Smooth muscle cell (in vitro differentiated cells): ENCODE measurements at regions not wholly inside any gene's neighbourhood (a gene's known extent, or its start where the extent isn't known, plus 50 kb on each side); places are given as distances from the start of the nearest gene placed in this dataset.

ENCODE experiments used
- DNase-seq: peaks from one replicate; lab custom pipeline; 2025; ENCODE audit not compliant: unreplicated experiment; lab: John Stamatoyannopoulos, UW
- H2AFZ ChIP-seq: fragments of 200-600 bp; sonication (generic); 2 replicates; pipeline ENCODE4 v1.6.0; 2016; ENCODE audit warnings: antibody characterized with exemption, low read depth, mild to moderate bottlenecking
- H3F3A ChIP-seq: fragments of 200-600 bp; sonication (generic); 2 replicates; pipeline ENCODE4 v1.6.0; 2017; ENCODE audit warnings: antibody characterized with exemption, low read depth
- H3K27ac ChIP-seq: fragments of 200-600 bp; sonication (generic); 2 replicates; pipeline ENCODE4 v1.5.1; 2016; ENCODE audit warnings: low read depth, mild to moderate bottlenecking
- H3K27me3 ChIP-seq: fragments of 200-600 bp; sonication (generic); 2 replicates; pipeline ENCODE4 v1.6.1; 2016; ENCODE audit warnings: low read depth, mild to moderate bottlenecking
- H3K36me3 ChIP-seq: fragments of 200-600 bp; sonication (generic); 2 replicates; pipeline ENCODE4 v1.5.1; 2016; ENCODE audit warnings: low read depth
- H3K4me1 ChIP-seq: fragments of 200-600 bp; sonication (generic); 2 replicates; pipeline ENCODE4 v1.5.1; 2016; ENCODE audit warnings: low read depth
- H3K4me2 ChIP-seq: fragments of 200-600 bp; sonication (generic); 2 replicates; pipeline ENCODE4 v1.6.0; 2016; ENCODE audit warnings: mild to moderate bottlenecking
- H3K4me3 ChIP-seq: fragments of 200-600 bp; sonication (generic); 2 replicates; pipeline ENCODE4 v1.5.1; 2016; ENCODE audit warnings: mild to moderate bottlenecking
- H3K79me2 ChIP-seq: fragments of 200-600 bp; sonication (generic); 2 replicates; pipeline ENCODE4 v1.6.0; 2016; ENCODE audit warnings: low read depth, mild to moderate bottlenecking
- H3K9ac ChIP-seq: fragments of 200-600 bp; sonication (generic); 2 replicates; pipeline ENCODE4 v1.6.0; 2016; ENCODE audit warnings: low read depth
- H3K9me3 ChIP-seq: fragments of 200-600 bp; sonication (generic); replicated peaks from 2 replicates; pipeline ENCODE4 v1.5.1; 2016; ENCODE audit warnings: low read depth
- H4K20me1 ChIP-seq: fragments of 200-600 bp; sonication (generic); 2 replicates; pipeline ENCODE4 v1.6.0; 2016; ENCODE audit warnings: low read depth
- CTCF ChIP-seq: fragments of 200-600 bp; sonication (generic); IDR thresholded peaks from 2 replicates; pipeline ENCODE4 v1.5.1; 2017; ENCODE audit warnings: borderline replicate concordance, mild to moderate bottlenecking, antibody characterized with exemption; ENCODE audit not compliant: insufficient read depth, poor library complexity, severe bottlenecking
- WGBS: methylation state at CpG from one replicate; pipeline ENCODE4 v1.1.7; 2016; ENCODE audit warnings: low lambda C conversion rate; 5-methylcytosine and 5-hydroxymethylcytosine counted together

- Histone ChIP-seq H3K9ac (no peak overlapping the region), H3K4me1 (no peaks in the 10 kb centered on the region), H3K79me2 (no peaks in the 10 kb centered on the region), H3K4me2 (no peak overlapping the region), H3K36me3 (no peaks in the 10 kb centered on the region), H4K20me1 (no peaks in the 10 kb centered on the region), H2AFZ (no peak overlapping the region), H3K27ac (no peak overlapping the region), H3K9me3 (no peaks in the 10 kb centered on the region), H3K4me3 (no peak overlapping the region), H3F3A (no peaks in the 10 kb centered on the region), H3K27me3 (no peaks in the 10 kb centered on the region)
- no peak for TF ChIP-seq CTCF
- 84% methylated on average over 4 of the region's 4 CpGs for WGBS
- DNase-seq: no peak
Observed at GRCh38 chr7:68406480-68406879, 1191.8 kb upstream of the AUTS2 start.

GRCh38 chr7:68407460-68407859 lies 1190.8 kb upstream of the AUTS2 start:
- no peaks in the 10 kb centered on the region for H3F3A ChIP-seq
- H4K20me1 ChIP-seq: no peaks in the 10 kb centered on the region
- H3K27ac ChIP-seq: no peak overlapping the region
- no peak overlapping the region for H3K4me2 ChIP-seq
- H3K27me3 ChIP-seq: no peaks in the 10 kb centered on the region
- H2AFZ ChIP-seq: no peak overlapping the region
- DNase-seq: no peak
- no peaks in the 10 kb centered on the region for H3K79me2 ChIP-seq
- no peaks in the 10 kb centered on the region for H3K36me3 ChIP-seq
- H3K4me1 ChIP-seq: no peaks in the 10 kb centered on the region
- no peak for TF ChIP-seq CTCF
- H3K4me3 ChIP-seq: no peak overlapping the region
- H3K9ac ChIP-seq: no peak overlapping the region
- no peaks in the 10 kb centered on the region for H3K9me3 ChIP-seq

GRCh38 chr7:68408873-68409272 lies 1189.4 kb upstream of the AUTS2 start:
- 95% methylated on average over 1 of the region's 1 CpG for WGBS
- Histone ChIP-seq H4K20me1 (no peaks in the 10 kb centered on the region), H3K9ac (no peak overlapping the region)

More at GRCh38 chr7:68408873-68409272, 1189.4 kb upstream of the AUTS2 start:
- Histone ChIP-seq H3K4me3 (no peak overlapping the region), H3K27ac (no peak overlapping the region), H3K9me3 (no peaks in the 10 kb centered on the region), H2AFZ (no peak overlapping the region), H3K79me2 (no peaks in the 10 kb centered on the region), H3K27me3 (no peaks in the 10 kb centered on the region), H3K4me1 (no peaks in the 10 kb centered on the region), H3F3A (no peaks in the 10 kb centered on the region), H3K4me2 (no peak overlapping the region), H3K36me3 (no peaks in the 10 kb centered on the region)
- TF ChIP-seq CTCF: no peak
- no peak for DNase-seq
